GM12864 (cell line): ENCODE measurements at regions not wholly inside any gene's neighbourhood (a gene's known extent, or its start where the extent isn't known, plus 50 kb on each side); places are given as distances from the start of the nearest gene placed in this dataset.

Experiments
- DNase-seq: peaks from one replicate; pipeline ENCODE4 v3.0.0-alpha.2; 2011; ENCODE audit warnings: low read depth
- H3K4me3 ChIP-seq: 2 replicates; pipeline ENCODE4 v1.5.1; 2011; ENCODE audit warnings: mild to moderate bottlenecking, low read depth, low read length, control low read depth
- CTCF ChIP-seq: IDR thresholded peaks from 2 replicates; pipeline ENCODE4 v1.5.1; 2011; ENCODE audit warnings: low read depth, mild to moderate bottlenecking, moderate library complexity, low read length, control low read depth, inconsistent platforms; ENCODE audit errors: missing control alignments

DNA sequence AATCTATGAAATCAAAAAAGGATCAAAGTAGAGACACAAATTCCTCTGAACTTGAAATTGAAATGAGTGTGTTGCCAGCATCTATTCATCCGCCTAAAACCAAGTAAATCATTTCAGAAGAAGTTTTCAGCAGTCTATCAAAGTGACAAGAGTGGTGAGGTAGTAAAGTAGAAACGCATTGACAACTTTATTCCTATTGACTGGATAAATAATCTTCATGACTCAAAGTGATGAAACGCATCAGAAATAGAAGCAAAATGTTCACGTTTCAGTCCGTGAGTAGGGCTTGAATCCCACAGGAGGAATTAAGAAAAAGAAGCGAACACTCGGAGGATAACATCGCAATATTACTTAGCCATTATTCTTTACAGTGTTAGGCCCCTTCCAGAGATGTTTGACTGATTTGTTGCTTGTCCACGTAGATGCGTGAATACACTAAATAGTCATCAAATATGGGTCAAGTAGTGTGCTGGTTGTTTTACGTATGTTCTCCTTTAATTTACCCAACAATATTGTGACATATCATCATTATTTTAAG is 314.4 kb downstream of the PLK2 start:
- no peak for DNase-seq
- TF ChIP-seq CTCF: no peak
- H3K4me3 ChIP-seq: no peak overlapping the region

GRCh38 chr5:58143727-58144126 is 316.2 kb downstream of the PLK2 start:
- no peak for TF ChIP-seq CTCF
- DNase-seq: no peak
- H3K4me3 ChIP-seq: no peak overlapping the region

- H3K4me3 ChIP-seq: no peak overlapping the region
- no peak for TF ChIP-seq CTCF
- DNase-seq: no peak
Observed at GRCh38 chr5:58143181-58143580, 316.7 kb downstream of the PLK2 start.

GRCh38 chr5:58138791-58139190 is 321.1 kb downstream of the PLK2 start:
- TF ChIP-seq CTCF: no peak
- no peak for DNase-seq
- no peak overlapping the region for H3K4me3 ChIP-seq

DNA sequence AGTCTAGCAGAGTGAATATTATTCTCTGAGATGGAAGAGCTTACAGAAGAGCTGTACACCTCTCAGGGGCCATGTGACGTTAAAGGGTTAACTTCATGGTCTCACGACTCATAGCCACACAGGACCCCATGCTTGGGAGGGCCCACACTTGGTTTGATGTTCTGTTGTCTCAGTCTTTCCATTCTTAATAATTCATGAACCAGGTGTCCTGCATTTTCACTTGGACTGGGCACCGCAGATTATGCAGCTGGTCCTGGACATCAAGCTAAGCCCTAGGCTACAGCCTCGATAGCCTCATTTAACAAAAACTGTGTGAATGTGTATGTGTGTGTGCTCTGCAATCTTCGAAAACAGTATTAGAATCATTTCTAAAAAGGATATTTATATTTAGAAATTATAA is 323.5 kb downstream of the PLK2 start:
- TF ChIP-seq CTCF: no peak
- DNase-seq: no peak
- H3K4me3 ChIP-seq: no peak overlapping the region

GRCh38 chr5:58135571-58136335 is 324.1 kb downstream of the PLK2 start:
- H3K4me3 ChIP-seq: no peak overlapping the region
- TF ChIP-seq CTCF: no peak
- DNase-seq: no peak
